ENCODE measurements at regions not wholly inside any gene's neighbourhood (a gene's known extent, or its start where the extent isn't known, plus 50 kb on each side); places are given as distances from the start of the nearest gene placed in this dataset.

- TF ChIP-seq CTCF (IDR thresholded peaks at IDR 0.05), result no peak
- TF ChIP-seq POLR2A (IDR thresholded peaks at IDR 0.05), result no peak
Measured at GRCh38 chr18:42364766-42365165, 409.7 kb downstream of the PIK3C3 start.
